Pancreas (tissue), 10 donors: ENCODE measurements at regions not wholly inside any gene's neighbourhood (a gene's known extent, or its start where the extent isn't known, plus 50 kb on each side); places are given as distances from the start of the nearest gene placed in this dataset.

ENCODE experiments used
- ATAC-seq, 4 donors: fragments of 200-7000 bp; cut with Tn5 transposase; one replicate each; pipeline versions ENCODE4 v1.8.0 to v1.9.1; 2020; ENCODE audit warnings: mild to moderate bottlenecking in 4 of 4, moderate library complexity in 4 of 4
- DNase-seq, 6 donors: peaks; one replicate each; pipeline ENCODE4 v3.0.0-alpha.2; 2020
- FAIRE-seq: peaks from 2 replicates; lab custom pipeline; 2012; peaks lifted over from hg19 to GRCh38; lab: Jason Lieb, UNC
- H3K27ac ChIP-seq, 4 donors: fragments of 200-600 bp; sonication (generic); 1 replicate in 3 of 4; 2 replicates in 1 of 4; pipeline versions ENCODE4 v1.5.0 to v1.8.0; 2020
- H3K27me3 ChIP-seq, 4 donors: fragments of 200-600 bp; one replicate each; pipeline ENCODE4 v1.8.0; 2021
- H3K36me3 ChIP-seq, 3 donors: fragments of 200-600 bp; sonication (generic) in 1 of 3; one replicate each; pipeline versions ENCODE4 v1.5.0 to v1.8.0; 2020 to 2021
- H3K4me1 ChIP-seq, 3 donors: fragments of 200-600 bp; one replicate each; pipeline ENCODE4 v1.8.0; 2021
- H3K4me3 ChIP-seq, 4 donors: fragments of 200-600 bp; sonication (generic) in 2 of 4; one replicate each; pipeline versions ENCODE4 v1.5.0 to v1.8.0; 2020 to 2021
- H3K9me3 ChIP-seq, 4 donors: fragments of 200-600 bp; one replicate each; pipeline ENCODE4 v1.8.0; 2021
- WGBS, 2 donors: extraction: QIAGEN DNeasy Blood & Tissue Kit; methylation state at CpG; one replicate each; pipeline ENCODE4 v1.1.7; 2013; 5-methylcytosine and 5-hydroxymethylcytosine counted together
- intact Hi-C, 3 donors: fragments of 100-400 bp; cut with DNase I; formaldehyde crosslinking; loops; one replicate each; pipeline versions ENCODE4 v1.11.1 to v1.14.2; 2022
- TF ChIP-seq, protein P1 (sequence below), 4 donors: fragments of 200-600 bp; sonication (generic) in 3 of 4; IDR thresholded peaks; one replicate each; pipeline versions ENCODE4 v1.5.0 to v1.8.0; 2021; ENCODE audit warnings: antibody characterized with exemption in 4 of 4
- donor health status: healthy with polysubstance abuse.
- donor health status: DM: no; HTN: no; CAD: no; lungs with moderate emphysema.
- donor health status: DM: no; HTN: no; CAD: no.
- donor health status: control.
- donor health status: control.
- donor health status: Bipolar disorder and iron deficiency.
- donor health status: DM: yes; HTN: yes; CAD: no.
- donor health status: DM: no; HTN: no; CAD: no.
- donor health status: DM: no; HTN: no; CAD: no.
- donor health status: DM: yes; HTN: yes; CAD: no.

GRCh38 chr18:29063346-29063745 lies 886.4 kb upstream of the CDH2 start:
- no peaks in the 10 kb centered on the region for H3K4me1 ChIP-seq
- ATAC-seq (no peak), DNase-seq (no peak), FAIRE-seq (no peak)
- 26 to 37% methylated on average over 2 of the region's 2 CpGs for WGBS, 2 donors
- intact Hi-C loops: no loop called here
- H3K36me3 ChIP-seq: no peaks in the 10 kb centered on the region
- TF ChIP-seq, protein P1, sequence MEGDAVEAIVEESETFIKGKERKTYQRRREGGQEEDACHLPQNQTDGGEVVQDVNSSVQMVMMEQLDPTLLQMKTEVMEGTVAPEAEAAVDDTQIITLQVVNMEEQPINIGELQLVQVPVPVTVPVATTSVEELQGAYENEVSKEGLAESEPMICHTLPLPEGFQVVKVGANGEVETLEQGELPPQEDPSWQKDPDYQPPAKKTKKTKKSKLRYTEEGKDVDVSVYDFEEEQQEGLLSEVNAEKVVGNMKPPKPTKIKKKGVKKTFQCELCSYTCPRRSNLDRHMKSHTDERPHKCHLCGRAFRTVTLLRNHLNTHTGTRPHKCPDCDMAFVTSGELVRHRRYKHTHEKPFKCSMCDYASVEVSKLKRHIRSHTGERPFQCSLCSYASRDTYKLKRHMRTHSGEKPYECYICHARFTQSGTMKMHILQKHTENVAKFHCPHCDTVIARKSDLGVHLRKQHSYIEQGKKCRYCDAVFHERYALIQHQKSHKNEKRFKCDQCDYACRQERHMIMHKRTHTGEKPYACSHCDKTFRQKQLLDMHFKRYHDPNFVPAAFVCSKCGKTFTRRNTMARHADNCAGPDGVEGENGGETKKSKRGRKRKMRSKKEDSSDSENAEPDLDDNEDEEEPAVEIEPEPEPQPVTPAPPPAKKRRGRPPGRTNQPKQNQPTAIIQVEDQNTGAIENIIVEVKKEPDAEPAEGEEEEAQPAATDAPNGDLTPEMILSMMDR (IDR thresholded peaks at IDR 0.05): no peak
- no peaks in the 10 kb centered on the region for H3K9me3 ChIP-seq
- no peak overlapping the region for H3K27ac ChIP-seq
- H3K27me3 ChIP-seq: no peaks in the 10 kb centered on the region
- no peak overlapping the region for H3K4me3 ChIP-seq

- intact Hi-C loops: no loop called here
- Histone ChIP-seq H3K4me3 (no peak overlapping the region), H3K27me3 (no peaks in the 10 kb centered on the region), H3K9me3 (no peaks in the 10 kb centered on the region), H3K36me3 (no peaks in the 10 kb centered on the region), H3K27ac (no peak overlapping the region), H3K4me1 (no peaks in the 10 kb centered on the region)
- DNase-seq (no peak), ATAC-seq (no peak), FAIRE-seq (no peak)
- TF ChIP-seq, protein P1 (IDR thresholded peaks at IDR 0.05): no peak
These were observed 886.0 kb upstream of the CDH2 start for GRCh38 chr18:29062921-29063320.

DNA sequence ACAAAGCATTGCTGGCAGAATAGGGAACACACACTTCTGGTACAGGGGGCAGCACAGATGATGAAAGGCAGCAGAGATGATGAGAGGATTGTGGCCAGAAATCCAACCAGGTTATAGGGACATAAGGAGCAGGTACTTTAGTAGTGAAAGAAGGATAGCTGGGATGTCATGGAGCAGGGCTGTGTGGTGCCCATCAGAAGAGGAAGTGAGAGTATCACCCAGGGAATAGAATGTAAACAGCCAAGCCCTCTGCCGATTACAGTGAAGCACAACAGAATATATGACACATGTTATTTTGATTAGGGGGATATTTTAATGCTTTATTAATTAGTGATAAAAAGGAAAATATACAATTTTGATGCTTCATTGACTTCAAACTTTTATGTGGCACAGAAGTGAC lies 883.4 kb upstream of the CDH2 start:
- intact Hi-C loops: no loop called here
- Histone ChIP-seq H3K9me3 (no peaks in the 10 kb centered on the region), H3K4me1 (no peaks in the 10 kb centered on the region), H3K27ac (no peak overlapping the region), H3K27me3 (no peaks in the 10 kb centered on the region), H3K36me3 (no peaks in the 10 kb centered on the region), H3K4me3 (no peak overlapping the region)
- FAIRE-seq (no peak), ATAC-seq (no peak), DNase-seq (no peak)
- 38 to 43% methylated on average over 1 of the region's 1 CpG for WGBS, 2 donors
- TF ChIP-seq, protein P1 (IDR thresholded peaks at IDR 0.05): no peak

- TF ChIP-seq, protein P1 (IDR thresholded peaks at IDR 0.05): no peak
- Histone ChIP-seq H3K4me1 (no peaks in the 10 kb centered on the region), H3K4me3 (no peak overlapping the region), H3K27me3 (no peaks in the 10 kb centered on the region), H3K9me3 (no peaks in the 10 kb centered on the region), H3K27ac (no peak overlapping the region), H3K36me3 (no peaks in the 10 kb centered on the region)
- DNase-seq: no peak
- intact Hi-C loops: no loop called here
- ATAC-seq: no peak
- no peak for FAIRE-seq
These were observed 880.8 kb upstream of the CDH2 start for GRCh38 chr18:29057703-29058102.

GRCh38 chr18:29056800-29057199 lies 879.9 kb upstream of the CDH2 start:
- H3K27me3 ChIP-seq: no peaks in the 10 kb centered on the region
- H3K36me3 ChIP-seq: no peaks in the 10 kb centered on the region
- no peak overlapping the region for H3K4me3 ChIP-seq
- ATAC-seq: no peak
- FAIRE-seq: no peak
- no peak overlapping the region for H3K27ac ChIP-seq
- H3K9me3 ChIP-seq: no peaks in the 10 kb centered on the region
- 42 to 55% methylated on average over 2 of the region's 2 CpGs for WGBS, 2 donors
- H3K4me1 ChIP-seq: no peaks in the 10 kb centered on the region
- no peak for DNase-seq
- intact Hi-C loops: no loop called here
- TF ChIP-seq, protein P1 (IDR thresholded peaks at IDR 0.05): no peak
